IPS-20b (cell line): ENCODE measurements at regions not wholly inside any gene's neighbourhood (a gene's known extent, or its start where the extent isn't known, plus 50 kb on each side); places are given as distances from the start of the nearest gene placed in this dataset.
"Not testable (repeated sequence)": the region's sequence is repeated elsewhere in the genome, so short reads cannot be mapped to it uniquely, and the experiment has no call there.

Source experiments
- H3K27ac ChIP-seq: one replicate; pipeline ENCODE4 v1.5.1; 2013; ENCODE audit warnings: low read length
- H3K27me3 ChIP-seq: 2 replicates; pipeline ENCODE4 v1.6.1; 2013; ENCODE audit warnings: mild to moderate bottlenecking, low read length, inconsistent platforms; ENCODE audit not compliant: insufficient read depth
- H3K36me3 ChIP-seq: 2 replicates; pipeline ENCODE4 v1.6.1; 2013; ENCODE audit warnings: low read depth, mild to moderate bottlenecking, inconsistent platforms, low read length, moderate library complexity; ENCODE audit not compliant: insufficient read depth
- H3K4me1 ChIP-seq: 2 replicates; pipeline ENCODE4 v1.6.1; 2013; ENCODE audit warnings: mild to moderate bottlenecking, control low read depth, inconsistent platforms, low read length, moderate library complexity; ENCODE audit not compliant: insufficient read depth
- H3K4me3 ChIP-seq: 2 replicates; pipeline ENCODE4 v1.5.1; 2013; ENCODE audit warnings: mild to moderate bottlenecking, low read length, inconsistent platforms
- H3K9ac ChIP-seq: 2 replicates; pipeline ENCODE4 v1.6.1; 2013; ENCODE audit warnings: low read depth, mild to moderate bottlenecking, inconsistent platforms, low read length, moderate library complexity
- H3K9me3 ChIP-seq: 2 replicates; pipeline ENCODE4 v1.6.1; 2013; ENCODE audit warnings: mild to moderate bottlenecking, low read depth, low read length, inconsistent platforms; ENCODE audit not compliant: insufficient read depth

DNA sequence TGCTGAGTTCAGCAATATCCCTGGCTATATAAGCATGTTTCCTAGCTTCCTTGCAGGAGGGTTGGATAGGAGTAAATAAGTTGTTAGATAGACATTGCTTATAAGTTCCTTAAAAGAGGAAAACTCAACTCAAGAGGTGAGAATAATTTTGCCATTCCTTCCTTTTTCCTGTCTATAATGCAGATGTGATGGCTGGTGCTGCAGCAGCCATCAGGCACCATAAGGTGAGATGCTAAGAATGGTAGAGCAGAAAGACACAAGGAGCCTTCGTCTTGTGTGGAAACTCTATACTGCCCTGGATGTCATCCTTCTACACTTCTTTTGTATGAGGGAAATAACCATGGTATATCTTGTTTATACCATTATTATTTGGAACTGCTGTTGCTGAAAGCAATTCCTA is 74.5 kb upstream of the GRK3 start:
- Histone ChIP-seq H3K9ac (no peak overlapping the region), H3K4me1 (peaks cover 5% of the 10 kb centered on the region; the same call in 1 of the 2 replicates), H3K36me3 (no peaks in the 10 kb centered on the region), H3K27me3 (no peaks in the 10 kb centered on the region), H3K27ac (no peak overlapping the region), H3K4me3 (no peak overlapping the region), H3K9me3 (no peaks in the 10 kb centered on the region)

DNA sequence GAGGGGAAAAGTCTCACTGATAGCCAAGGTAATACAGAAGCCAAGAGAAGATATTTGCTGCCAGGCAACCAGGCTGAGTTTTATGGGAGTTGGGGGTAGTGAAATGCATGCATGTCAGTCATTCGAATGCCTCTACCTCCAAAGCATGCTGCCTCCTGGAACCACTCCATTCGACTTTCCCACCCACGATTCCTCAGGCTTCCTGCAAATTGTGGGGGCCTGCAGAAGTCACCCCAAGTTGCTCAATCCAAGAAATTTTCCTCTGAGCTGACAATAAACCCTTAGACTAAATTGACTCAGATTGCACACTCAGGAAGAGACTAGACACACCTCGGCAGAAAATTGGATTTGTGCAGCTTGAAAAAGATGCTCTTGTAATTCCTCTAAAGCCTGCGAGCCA is 73.6 kb upstream of the GRK3 start:
- Histone ChIP-seq H3K27me3 (no peaks in the 10 kb centered on the region), H3K36me3 (no peaks in the 10 kb centered on the region), H3K27ac (no peak overlapping the region), H3K4me1 (peaks cover 7% of the 10 kb centered on the region; the same call in 1 of the 2 replicates), H3K9ac (no peak overlapping the region), H3K4me3 (no peak overlapping the region), H3K9me3 (no peaks in the 10 kb centered on the region)

DNA sequence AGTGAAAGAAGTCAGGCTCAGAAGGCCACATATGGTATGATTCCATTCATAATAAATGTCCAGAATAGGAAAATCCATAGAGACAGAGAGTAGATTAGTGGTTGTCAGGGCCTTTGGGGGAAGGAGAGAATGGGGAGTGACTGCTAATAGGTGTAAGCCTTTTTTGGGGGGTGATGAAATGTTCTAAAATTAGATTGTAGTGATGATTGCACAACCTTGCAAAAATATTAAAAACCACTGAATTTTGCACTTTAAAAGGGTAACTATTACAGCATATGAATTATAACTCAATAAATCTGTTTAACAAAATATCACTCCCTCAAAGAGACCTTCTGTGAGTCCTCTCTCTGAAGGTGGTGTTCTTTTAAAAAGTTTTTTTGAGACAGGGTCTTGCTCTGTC is 72.3 kb upstream of the GRK3 start:
- no peak overlapping the region for H3K9ac ChIP-seq
- H3K36me3 ChIP-seq, result no peaks in the 10 kb centered on the region
- no peaks in the 10 kb centered on the region for H3K27me3 ChIP-seq
- H3K9me3 ChIP-seq, result no peaks in the 10 kb centered on the region
- no peak overlapping the region for H3K4me3 ChIP-seq
- no peak overlapping the region for H3K27ac ChIP-seq
- H3K4me1 ChIP-seq, result peaks cover 7% of the 10 kb centered on the region; the same call in 1 of the 2 replicates

DNA sequence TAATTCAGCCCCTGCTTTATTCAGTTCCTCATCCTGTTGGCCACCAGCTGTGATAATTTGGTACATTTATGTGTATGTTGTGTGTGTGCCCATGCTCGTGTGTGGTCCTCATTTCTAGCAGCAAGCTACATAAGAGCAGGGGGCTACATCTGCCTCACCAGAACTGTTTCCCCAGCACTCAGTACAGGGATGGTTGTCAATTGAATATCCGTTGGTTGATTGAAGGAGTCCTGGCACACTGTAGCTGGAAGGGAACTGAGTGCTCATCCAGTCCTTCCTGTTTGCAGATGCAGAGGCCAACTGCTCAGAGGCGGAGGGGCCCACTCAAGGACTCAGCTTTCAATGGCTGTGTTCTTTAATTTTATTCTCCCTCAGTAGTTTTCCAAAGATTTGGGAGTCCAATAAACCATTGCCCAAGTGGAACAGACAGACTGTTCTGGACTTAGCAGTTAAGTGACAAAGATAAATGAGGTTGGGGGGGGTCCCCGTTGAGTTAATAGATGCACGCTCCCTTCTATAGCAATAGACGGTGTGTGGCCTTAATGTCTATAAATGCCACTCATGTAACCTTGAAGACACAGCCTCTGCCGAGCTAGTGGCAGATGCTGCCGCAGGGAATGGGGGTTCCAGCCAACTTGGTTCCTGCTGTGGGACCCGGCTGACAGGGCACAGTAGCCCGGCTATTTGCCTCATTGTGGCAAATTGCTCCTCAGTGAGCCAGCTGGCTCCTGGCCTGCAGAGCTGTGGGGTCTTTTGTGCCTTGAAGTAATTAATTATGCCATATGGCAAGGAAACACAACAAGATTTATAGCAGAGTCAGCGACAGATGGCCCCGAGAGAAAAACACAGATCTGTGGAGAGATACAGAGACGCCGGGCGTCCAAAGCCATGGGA is 71.4 kb upstream of the GRK3 start:
- Histone ChIP-seq H3K27ac (no peak overlapping the region), H3K4me1 (peaks cover 7% of the 10 kb centered on the region; the same call in 1 of the 2 replicates), H3K9ac (no peak overlapping the region), H3K9me3 (no peaks in the 10 kb centered on the region), H3K27me3 (no peaks in the 10 kb centered on the region), H3K4me3 (no peak overlapping the region), H3K36me3 (no peaks in the 10 kb centered on the region)

DNA sequence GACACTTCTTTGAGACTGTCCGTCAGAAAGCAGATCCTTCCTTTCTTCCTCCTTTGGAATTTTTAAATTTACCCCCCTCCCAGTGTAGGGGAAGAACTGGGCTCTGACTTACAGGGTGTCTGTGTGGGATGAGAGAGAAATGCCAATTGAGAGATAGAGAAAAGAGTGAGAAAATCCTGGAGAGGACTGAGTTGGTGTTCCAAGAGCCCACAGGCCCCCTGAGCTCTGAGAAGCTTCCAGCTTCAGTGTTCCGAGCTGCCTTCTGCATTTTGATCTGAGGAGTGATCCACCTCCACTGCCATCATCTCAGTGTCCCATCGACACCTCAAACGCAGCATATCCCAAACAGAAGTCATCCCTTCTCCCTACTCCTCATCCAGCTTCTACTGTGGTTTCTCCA is 70.7 kb upstream of the GRK3 start:
- H3K9ac ChIP-seq, result no peak overlapping the region
- no peaks in the 10 kb centered on the region for H3K9me3 ChIP-seq
- H3K27ac ChIP-seq, result no peak overlapping the region
- no peaks in the 10 kb centered on the region for H3K36me3 ChIP-seq
- H3K4me1 ChIP-seq, result peaks cover 7% of the 10 kb centered on the region; the same call in 1 of the 2 replicates
- no peaks in the 10 kb centered on the region for H3K27me3 ChIP-seq
- no peak overlapping the region for H3K4me3 ChIP-seq

DNA sequence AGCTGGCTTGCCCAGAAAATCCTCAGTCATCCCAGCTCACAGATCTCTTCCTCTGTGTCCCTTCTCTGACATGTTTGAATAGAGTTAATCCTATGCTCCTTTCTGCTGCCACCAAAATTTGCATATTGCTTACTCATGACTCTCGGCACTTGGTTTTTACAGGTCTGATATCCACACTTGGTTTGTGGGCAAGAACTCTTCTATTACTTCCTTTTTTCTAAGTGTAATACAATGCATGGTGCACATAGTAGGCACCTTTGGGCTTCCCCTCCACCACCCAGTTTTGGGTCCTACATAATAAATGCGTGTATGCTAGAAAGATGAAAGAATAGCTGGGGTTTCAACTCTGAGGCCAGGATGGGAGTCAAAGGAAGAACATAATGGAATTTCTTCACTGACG is 69.7 kb upstream of the GRK3 start:
- Histone ChIP-seq H3K4me1 (peaks cover 7% of the 10 kb centered on the region; the same call in 1 of the 2 replicates), H3K4me3 (no peak overlapping the region), H3K27me3 (no peaks in the 10 kb centered on the region), H3K27ac (no peak overlapping the region), H3K36me3 (no peaks in the 10 kb centered on the region), H3K9me3 (no peaks in the 10 kb centered on the region), H3K9ac (no peak overlapping the region)

DNA sequence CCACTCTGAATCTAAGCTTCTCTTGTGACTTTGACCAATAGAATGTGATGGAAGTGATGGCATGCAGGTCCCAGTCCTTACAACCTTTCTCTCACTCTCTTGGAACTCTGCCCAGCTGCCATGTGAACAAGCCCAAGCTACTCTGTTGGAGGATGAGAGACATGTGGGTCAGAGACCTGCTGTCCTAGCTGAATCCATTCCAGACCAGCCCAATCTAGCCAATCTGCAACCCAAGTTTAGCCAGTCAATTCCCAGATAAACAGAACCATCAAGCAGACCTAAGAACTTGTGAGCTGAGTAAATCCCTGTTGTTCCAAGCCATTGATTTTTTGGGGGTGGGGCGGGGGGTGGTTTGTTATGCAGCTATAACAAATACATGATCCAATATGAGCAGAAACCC is 69.2 kb upstream of the GRK3 start:
- Histone ChIP-seq H3K36me3 (no peaks in the 10 kb centered on the region), H3K9ac (no peak overlapping the region), H3K27ac (no peak overlapping the region), H3K4me1 (peaks cover 7% of the 10 kb centered on the region; the same call in 1 of the 2 replicates), H3K27me3 (no peaks in the 10 kb centered on the region), H3K4me3 (no peak overlapping the region), H3K9me3 (no peaks in the 10 kb centered on the region)

DNA sequence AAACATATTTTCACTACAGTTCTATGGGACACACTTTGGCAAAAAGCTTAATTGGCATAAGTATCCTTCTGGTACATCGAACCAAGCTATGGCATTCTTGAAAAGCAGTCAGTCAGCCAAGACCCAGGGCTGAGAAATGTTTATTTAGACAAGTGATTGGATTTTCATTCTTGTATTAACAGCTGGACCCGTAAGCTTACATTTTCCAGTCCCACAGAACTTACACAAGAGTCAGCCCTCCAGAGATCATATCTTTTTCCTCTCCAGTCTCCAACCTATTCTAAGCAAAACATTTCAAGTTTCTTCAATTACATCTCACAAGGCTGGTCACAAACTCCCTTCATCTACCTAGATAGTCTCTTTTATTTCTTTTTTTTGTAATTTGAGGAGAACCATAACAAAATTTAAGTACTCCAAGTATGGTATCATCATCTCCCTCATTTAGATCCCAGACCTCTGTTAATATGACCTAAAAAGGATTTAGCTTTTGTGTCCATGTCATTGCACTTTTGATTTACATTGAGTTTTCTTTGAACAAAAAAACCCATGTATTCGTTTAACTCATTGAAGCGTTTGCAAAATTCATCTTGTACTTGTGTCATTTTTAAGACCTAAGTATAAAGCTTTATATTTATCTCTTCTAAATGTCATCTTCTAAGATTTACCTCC is 67.9 kb upstream of the GRK3 start:
- no peak overlapping the region for H3K4me3 ChIP-seq
- no peak overlapping the region for H3K27ac ChIP-seq
- H3K9me3 ChIP-seq, result no peaks in the 10 kb centered on the region
- no peak overlapping the region for H3K9ac ChIP-seq
- no peaks in the 10 kb centered on the region for H3K36me3 ChIP-seq
- no peaks in the 10 kb centered on the region for H3K27me3 ChIP-seq
- H3K4me1 ChIP-seq, result peaks cover 7% of the 10 kb centered on the region; the same call in 1 of the 2 replicates

DNA sequence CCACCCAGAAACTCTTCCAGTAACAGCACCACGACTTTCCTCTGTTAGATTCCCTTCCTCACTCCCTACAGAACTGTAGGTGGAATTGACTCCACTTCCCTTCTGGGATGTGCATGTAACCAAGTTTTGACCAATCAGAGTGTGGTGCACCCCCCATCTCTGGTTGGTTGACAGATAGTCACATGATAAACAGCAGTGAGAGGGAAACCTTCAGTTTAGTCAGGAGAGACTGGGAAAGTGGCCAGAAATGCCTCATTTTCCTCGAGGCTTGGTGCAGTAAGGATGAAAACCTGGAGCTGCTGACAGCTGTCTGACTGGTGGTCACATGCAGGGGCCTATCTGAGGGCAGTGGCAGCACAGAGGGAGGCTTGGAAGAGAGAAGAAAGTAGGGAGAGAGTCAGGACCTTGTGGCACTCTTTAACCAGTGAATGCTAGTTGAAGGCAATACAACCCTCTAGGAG is 67.3 kb upstream of the GRK3 start:
- H3K4me1 ChIP-seq, result peaks cover 7% of the 10 kb centered on the region; the same call in 1 of the 2 replicates
- no peak overlapping the region for H3K9ac ChIP-seq
- H3K27me3 ChIP-seq, result no peaks in the 10 kb centered on the region
- H3K9me3 ChIP-seq, result no peaks in the 10 kb centered on the region
- H3K27ac ChIP-seq, result no peak overlapping the region
- H3K4me3 ChIP-seq, result no peak overlapping the region
- no peaks in the 10 kb centered on the region for H3K36me3 ChIP-seq

DNA sequence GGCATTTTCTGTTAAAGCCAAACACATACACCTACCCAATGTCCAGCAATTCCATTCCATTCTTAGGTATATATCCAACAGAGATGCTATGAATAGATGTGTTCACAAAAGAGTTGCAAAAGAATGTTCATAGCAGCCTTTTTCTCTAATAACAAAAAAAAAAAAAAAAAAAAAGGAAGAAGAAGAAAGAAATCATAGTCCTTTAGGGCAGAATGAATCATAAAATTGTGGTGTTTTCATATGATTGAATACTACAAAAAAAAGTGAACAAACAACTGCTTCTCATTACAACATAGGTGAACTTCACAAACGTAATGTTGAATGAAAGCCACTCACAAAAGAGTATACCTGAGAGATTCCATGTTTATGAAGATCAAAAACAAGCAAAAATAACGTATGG is 66.8 kb upstream of the GRK3 start:
- Histone ChIP-seq H3K36me3 (no peaks in the 10 kb centered on the region), H3K9me3 (no peaks in the 10 kb centered on the region), H3K27me3 (no peaks in the 10 kb centered on the region), H3K9ac (no peak overlapping the region), H3K27ac (no peak overlapping the region), H3K4me1 (peaks cover 7% of the 10 kb centered on the region; the same call in 1 of the 2 replicates), H3K4me3 (no peak overlapping the region)

DNA sequence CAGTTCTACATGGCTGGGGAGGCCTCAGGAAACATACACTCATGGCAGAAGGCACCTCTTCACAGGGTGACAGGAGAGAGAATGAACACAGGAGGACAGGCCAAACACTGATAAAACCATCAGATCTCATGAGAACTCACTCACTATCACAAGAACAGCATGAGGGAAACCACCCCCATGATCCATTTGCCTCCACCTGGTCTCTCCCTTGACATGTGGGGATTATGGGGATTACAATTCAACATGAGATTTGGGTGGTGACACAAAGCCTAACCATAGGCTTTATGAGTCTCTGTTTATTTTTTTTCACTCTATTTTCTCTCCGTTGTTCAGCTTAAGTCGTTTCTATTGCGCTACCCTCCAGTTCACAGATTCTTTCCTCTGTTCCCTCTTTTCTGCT is 63.8 kb upstream of the GRK3 start:
- H3K9ac ChIP-seq, H3K9me3 ChIP-seq, H3K36me3 ChIP-seq, H3K4me3 ChIP-seq, H3K27ac ChIP-seq, H3K4me1 ChIP-seq, H3K27me3 ChIP-seq: not testable (repeated sequence)

DNA sequence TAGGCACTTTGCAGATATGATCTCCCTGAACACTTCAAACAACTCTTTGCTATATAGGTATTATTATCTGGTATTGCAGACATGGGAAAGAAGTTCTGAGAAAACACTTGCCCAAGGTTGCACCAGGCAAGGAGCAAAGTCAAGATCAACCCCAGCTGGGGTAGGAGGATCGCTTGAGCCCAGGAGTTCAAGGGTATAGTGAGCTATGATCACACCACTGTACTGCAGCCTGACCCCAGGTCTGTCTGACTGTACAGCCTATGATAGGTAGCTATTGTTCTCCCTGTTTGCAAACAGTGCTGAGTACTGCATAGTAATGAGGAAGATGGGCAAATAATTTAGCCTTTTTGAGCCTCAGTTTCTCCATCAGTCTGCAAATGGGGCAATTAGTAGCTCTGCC is 60.5 kb upstream of the GRK3 start:
- not testable (repeated sequence) for H3K4me3 ChIP-seq, H3K9ac ChIP-seq, H3K9me3 ChIP-seq, H3K27me3 ChIP-seq, H3K4me1 ChIP-seq, H3K36me3 ChIP-seq, H3K27ac ChIP-seq
